Activated naive CD4-positive, alpha-beta T cell treated with Interleukin-2 at 50 U/mL for 16 hours (primary cell): ENCODE measurements at regions not wholly inside any gene's neighbourhood (a gene's known extent, or its start where the extent isn't known, plus 50 kb on each side); places are given as distances from the start of the nearest gene placed in this dataset.

ENCODE experiments used
- DNase-seq: peaks from one replicate; pipeline ENCODE4 v3.0.0-alpha.2; 2020

- DNase-seq: no peak
Observed at GRCh38 chr21:19261731-19262376, 858.3 kb upstream of the TMPRSS15 start.

- DNase-seq: no peak
Observed at GRCh38 chr21:19266636-19267035, 863.1 kb upstream of the TMPRSS15 start.

- DNase-seq: no peak
Observed at GRCh38 chr21:19268686-19269085, 865.1 kb upstream of the TMPRSS15 start.

GRCh38 chr21:19275065-19275464 lies 871.5 kb upstream of the TMPRSS15 start:
- no peak for DNase-seq

- no peak for DNase-seq
Observed at GRCh38 chr21:19276665-19277064, 873.1 kb upstream of the TMPRSS15 start.

GRCh38 chr21:19286876-19287275 lies 883.3 kb upstream of the TMPRSS15 start:
- no peak for DNase-seq

- DNase-seq: no peak
Observed at GRCh38 chr21:19290328-19290727, 886.7 kb upstream of the TMPRSS15 start.

- no peak for DNase-seq
Observed at GRCh38 chr21:19320291-19320690, 916.7 kb upstream of the TMPRSS15 start.

GRCh38 chr21:19321688-19322087 lies 918.1 kb upstream of the TMPRSS15 start:
- no peak for DNase-seq

- DNase-seq: no peak
Observed at GRCh38 chr21:19322360-19322759, 918.8 kb upstream of the TMPRSS15 start.

- no peak for DNase-seq
Observed at GRCh38 chr21:19326531-19327319, 923.1 kb upstream of the TMPRSS15 start.

- no peak for DNase-seq
Observed at GRCh38 chr21:19328954-19329353, 925.4 kb upstream of the TMPRSS15 start.

- no peak for DNase-seq
Observed at GRCh38 chr21:19340303-19340702, 936.7 kb upstream of the TMPRSS15 start.

GRCh38 chr21:19340954-19341353 lies 937.4 kb upstream of the TMPRSS15 start:
- no peak for DNase-seq

- DNase-seq: no peak
Observed at GRCh38 chr21:19343711-19344110, 940.1 kb upstream of the TMPRSS15 start.

GRCh38 chr21:19350286-19350685 lies 946.7 kb upstream of the TMPRSS15 start:
- DNase-seq: no peak

- DNase-seq: no peak
Observed at GRCh38 chr21:19353256-19353655, 949.7 kb upstream of the TMPRSS15 start.

- no peak for DNase-seq
Observed at GRCh38 chr21:19368944-19369343, 965.4 kb upstream of the TMPRSS15 start.

GRCh38 chr21:19392390-19392789 lies 988.8 kb upstream of the TMPRSS15 start:
- no peak for DNase-seq

GRCh38 chr21:19400223-19400770 lies 996.7 kb upstream of the TMPRSS15 start:
- DNase-seq: no peak

GRCh38 chr21:19402870-19403269 lies 999.3 kb upstream of the TMPRSS15 start:
- no peak for DNase-seq

GRCh38 chr21:19405326-19405725 lies 1001.7 kb upstream of the TMPRSS15 start:
- DNase-seq: no peak

GRCh38 chr21:19420565-19420964 lies 1017.0 kb upstream of the TMPRSS15 start:
- no peak for DNase-seq

- DNase-seq: no peak
Observed at GRCh38 chr21:19433623-19434022, 1030.0 kb upstream of the TMPRSS15 start.
